Keratinocyte (primary cell): ENCODE measurements at regions not wholly inside any gene's neighbourhood (a gene's known extent, or its start where the extent isn't known, plus 50 kb on each side); places are given as distances from the start of the nearest gene placed in this dataset.

Experiments used
- DNase-seq: peaks from one replicate; pipeline ENCODE4 v3.0.0-alpha.2; 2011; ENCODE audit warnings: low read depth, missing footprints, low spot score
- FAIRE-seq: peaks from 2 replicates; lab custom pipeline; 2011; peaks lifted over from hg19 to GRCh38; lab: Jason Lieb, UNC
- H2AFZ ChIP-seq: 2 replicates; pipeline ENCODE4 v1.6.0; 2012; ENCODE audit warnings: low read length, control low read depth, inconsistent platforms; ENCODE audit not compliant: control insufficient read depth
- H3K27ac ChIP-seq: 2 replicates; pipeline ENCODE4 v1.5.1; 2011; ENCODE audit warnings: low read length; ENCODE audit not compliant: control insufficient read depth, insufficient read depth
- H3K27me3 ChIP-seq: 3 replicates; pipeline ENCODE4 v1.6.0; 2011; ENCODE audit warnings: low read length; ENCODE audit not compliant: control insufficient read depth, insufficient read depth; ENCODE audit errors: extremely low read depth
- H3K36me3 ChIP-seq, 2 experiments: 2 replicates in 1 of 2; 3 replicates in 1 of 2; pipeline ENCODE4 v1.5.1; 2011; ENCODE audit warnings: low read length in 2 of 2, mild to moderate bottlenecking in 1 of 2; ENCODE audit not compliant: control insufficient read depth in 2 of 2, insufficient read depth in 2 of 2; ENCODE audit errors: extremely low read depth in 1 of 2
- H3K4me1 ChIP-seq: 3 replicates; pipeline ENCODE4 v1.5.1; 2011; ENCODE audit warnings: low read length; ENCODE audit not compliant: control insufficient read depth, insufficient read depth; ENCODE audit errors: extremely low read depth
- H3K4me2 ChIP-seq: 3 replicates; pipeline ENCODE4 v1.6.0; 2011; ENCODE audit warnings: low read depth, low read length; ENCODE audit not compliant: control insufficient read depth, insufficient read depth; ENCODE audit errors: extremely low read depth
- H3K4me3 ChIP-seq, 3 experiments: fragments of 200-600 bp in 1 of 3; sonication (generic) in 1 of 3; 2 replicates in 2 of 3; 3 replicates in 1 of 3; pipeline ENCODE4 v1.5.1; 2011 to 2016; ENCODE audit warnings: low read length in 3 of 3, mild to moderate bottlenecking in 3 of 3, control low read depth in 2 of 3, inconsistent platforms in 1 of 3, low read depth in 1 of 3, mixed read lengths in 1 of 3, mixed run types in 1 of 3, moderate library complexity in 1 of 3; ENCODE audit not compliant: control insufficient read depth in 2 of 3, insufficient read depth in 2 of 3; ENCODE audit errors: extremely low read depth in 1 of 3
- H3K79me2 ChIP-seq: 2 replicates; pipeline ENCODE4 v1.6.0; 2012; ENCODE audit warnings: low read length; ENCODE audit not compliant: control insufficient read depth, insufficient read depth
- H3K9ac ChIP-seq: 3 replicates; pipeline ENCODE4 v1.6.0; 2011; ENCODE audit warnings: low read length; ENCODE audit not compliant: control insufficient read depth, insufficient read depth; ENCODE audit errors: extremely low read depth
- H3K9me1 ChIP-seq: 3 replicates; pipeline ENCODE4 v1.6.0; 2011; ENCODE audit warnings: low read length; ENCODE audit not compliant: control insufficient read depth, insufficient read depth; ENCODE audit errors: extremely low read depth
- H3K9me3 ChIP-seq: 2 replicates; pipeline ENCODE4 v1.5.1; 2012; ENCODE audit warnings: low read depth, low read length; ENCODE audit not compliant: control insufficient read depth
- H4K20me1 ChIP-seq: 3 replicates; pipeline ENCODE4 v1.6.0; 2011; ENCODE audit warnings: low read length; ENCODE audit not compliant: control insufficient read depth, insufficient read depth; ENCODE audit errors: extremely low read depth
- CTCF ChIP-seq, 3 experiments: IDR thresholded peaks in 1 of 3; conservative IDR thresholded peaks in 1 of 3; optimal IDR thresholded peaks in 1 of 3; 2 replicates in 2 of 3; 3 replicates in 1 of 3; pipeline versions ENCODE3 to v1.5.1; 2011; ENCODE audit warnings: low read length in 3 of 3, mild to moderate bottlenecking in 3 of 3, moderate library complexity in 2 of 3, control low read depth in 1 of 3, inconsistent platforms in 1 of 3; ENCODE audit not compliant: insufficient read depth in 2 of 3; ENCODE audit errors: extremely low read depth in 1 of 3
- EZH2 ChIP-seq: IDR thresholded peaks from one replicate; pipeline ENCODE4 v1.6.1; 2012; ENCODE audit warnings: inconsistent platforms, mild to moderate bottlenecking, low read length, moderate library complexity
- dilution Hi-C: fragments of 300-500 bp; cut with MboI; formaldehyde crosslinking; loops from one replicate; pipeline ENCODE4 v1.7.0; 2020; ENCODE audit warnings: low sequenced_read_pairs; ENCODE audit not compliant: extremely low pct_ligation_motif_present

GRCh38 chr13:103931885-103932284, 865.7 kb upstream of the SLC10A2 start:
- no peak for FAIRE-seq
- Histone ChIP-seq H2AFZ (no peak overlapping the region), H4K20me1 (no peaks in the 10 kb centered on the region), H3K4me3 (no peak overlapping the region), H3K9ac (no peak overlapping the region), H3K4me1 (no peaks in the 10 kb centered on the region), H3K79me2 (no peaks in the 10 kb centered on the region), H3K27me3 (no peaks in the 10 kb centered on the region), H3K9me3 (no peaks in the 10 kb centered on the region), H3K4me2 (no peak overlapping the region), H3K9me1 (no peaks in the 10 kb centered on the region), H3K27ac (no peak overlapping the region), H3K36me3 (no peaks in the 10 kb centered on the region)
- DNase-seq = no peak
- TF ChIP-seq EZH2 = no peak
- no peak for TF ChIP-seq CTCF (optimal IDR thresholded peaks at IDR 0.05 in 1 of 3, IDR thresholded peaks at IDR 0.05 in 1 of 3, conservative IDR thresholded peaks at IDR 0.05 in 1 of 3; ENCODE audit: extremely low read depth in 1 of 3, insufficient read depth in 2 of 3, low read length in 3 of 3)
- dilution Hi-C loops = no loop called here

GRCh38 chr13:103931331-103931845, 865.2 kb upstream of the SLC10A2 start:
- dilution Hi-C loops = no loop called here
- FAIRE-seq (no peak), DNase-seq (no peak)
- Histone ChIP-seq H4K20me1 (no peaks in the 10 kb centered on the region), H3K79me2 (no peaks in the 10 kb centered on the region), H2AFZ (no peak overlapping the region), H3K36me3 (no peaks in the 10 kb centered on the region), H3K4me1 (no peaks in the 10 kb centered on the region), H3K9me1 (no peaks in the 10 kb centered on the region), H3K27ac (no peak overlapping the region), H3K4me2 (no peak overlapping the region), H3K9me3 (no peaks in the 10 kb centered on the region), H3K9ac (no peak overlapping the region), H3K4me3 (no peak overlapping the region), H3K27me3 (no peaks in the 10 kb centered on the region)
- TF ChIP-seq CTCF (optimal IDR thresholded peaks at IDR 0.05 in 1 of 3, IDR thresholded peaks at IDR 0.05 in 1 of 3, conservative IDR thresholded peaks at IDR 0.05 in 1 of 3; ENCODE audit: extremely low read depth in 1 of 3, insufficient read depth in 2 of 3, low read length in 3 of 3) = no peak
- no peak for TF ChIP-seq EZH2
